Fibroblast of skin of right quadriceps (primary cell): ENCODE measurements at regions not wholly inside any gene's neighbourhood (a gene's known extent, or its start where the extent isn't known, plus 50 kb on each side); places are given as distances from the start of the nearest gene placed in this dataset.
A peak's percentile ranks its signal among the peaks of the same experiment; 100 is the strongest.
"Not testable (repeated sequence)": the region's sequence is repeated elsewhere in the genome, so short reads cannot be mapped to it uniquely, and the experiment has no call there.

ENCODE experiments used
- DNase-seq: peaks from one replicate; pipeline ENCODE4 v3.0.0-alpha.2; 2013

DNA sequence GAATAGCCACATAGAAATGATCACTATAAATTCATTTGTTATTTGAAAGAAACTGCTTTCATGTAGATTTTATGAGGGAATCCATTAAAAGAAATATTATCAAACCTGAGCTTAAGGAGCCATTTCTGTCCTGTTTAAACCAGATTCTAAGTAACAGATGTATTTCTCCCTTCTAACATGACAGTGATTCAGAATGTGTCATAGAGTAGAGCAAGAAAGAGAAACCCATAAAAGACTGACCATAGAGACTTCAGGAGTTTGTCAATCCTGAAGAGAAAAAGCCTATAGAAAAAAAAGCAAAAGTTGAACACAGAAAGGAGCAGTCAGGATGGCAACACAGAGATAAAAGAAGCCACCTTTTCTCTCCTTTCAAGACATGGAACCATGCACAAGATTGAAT is 390.6 kb downstream of the PRIM2 start:
- not testable (repeated sequence) for DNase-seq

DNA sequence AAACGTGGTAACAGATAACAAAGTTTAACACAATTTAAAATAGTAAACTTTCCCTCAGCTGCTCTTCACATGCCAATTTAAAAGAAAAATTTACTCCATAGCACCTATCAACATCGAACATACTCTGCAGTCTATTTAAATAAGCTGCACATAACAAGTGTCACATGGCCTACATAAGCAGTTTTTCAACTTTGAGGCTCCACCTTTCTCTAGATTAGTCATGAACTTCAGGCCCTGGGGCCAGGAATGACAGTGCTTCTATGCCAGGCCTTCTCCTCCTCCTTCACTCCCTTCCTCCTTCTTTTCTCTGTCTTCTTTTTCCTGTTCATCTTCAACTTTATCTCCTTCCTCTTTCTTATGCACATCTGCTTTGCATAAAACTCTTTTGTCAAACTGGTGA is 405.1 kb downstream of the PRIM2 start:
- DNase-seq: not testable (repeated sequence)

DNA sequence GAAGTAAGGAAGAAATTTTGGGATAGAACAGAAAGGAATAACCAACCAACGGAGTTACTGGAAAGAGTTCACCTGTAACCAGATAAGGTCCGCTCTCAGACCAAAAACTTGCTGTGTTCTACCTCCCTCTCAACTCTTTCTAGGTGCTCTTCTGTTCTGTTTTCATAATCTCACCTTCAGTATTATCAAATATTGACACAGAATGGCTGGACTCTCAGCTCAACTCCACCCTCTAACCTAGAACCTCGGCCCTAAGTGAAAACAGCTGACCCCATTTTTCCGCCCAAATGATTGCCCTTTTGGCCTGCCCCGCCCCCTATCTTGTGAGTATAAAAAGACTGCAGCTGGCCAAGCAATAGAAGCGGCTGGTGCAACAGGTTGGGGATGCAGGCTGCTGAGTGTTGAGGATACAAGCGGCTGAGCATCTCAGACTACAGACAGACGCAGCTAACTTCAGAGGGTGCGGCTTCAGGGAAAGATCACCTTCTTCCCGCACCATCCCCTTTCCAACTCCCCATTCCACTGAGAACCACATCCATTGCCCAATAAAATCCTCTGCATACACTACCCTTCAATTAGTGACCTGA is 406.5 kb downstream of the PRIM2 start:
- DNase-seq: not testable (repeated sequence)

DNA sequence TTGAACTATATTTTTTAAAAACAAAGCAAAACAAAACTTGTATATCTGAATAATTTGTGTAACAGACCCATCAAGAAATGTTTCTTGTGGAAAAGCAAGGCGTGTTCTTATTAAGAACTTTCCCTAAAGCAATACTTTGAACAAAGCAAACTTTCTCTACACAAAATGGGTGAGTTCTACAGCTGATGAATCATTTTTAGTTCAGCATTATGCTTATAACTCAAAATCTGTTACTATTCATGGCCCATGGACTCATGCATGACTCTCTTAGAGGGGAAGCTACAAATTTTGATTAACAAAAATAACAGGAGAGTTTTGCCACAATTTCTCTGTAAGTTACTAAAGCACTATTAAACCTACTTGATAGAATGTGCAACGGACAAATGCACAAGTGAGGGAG is 412.0 kb downstream of the PRIM2 start:
- DNase-seq: not testable (repeated sequence)

DNA sequence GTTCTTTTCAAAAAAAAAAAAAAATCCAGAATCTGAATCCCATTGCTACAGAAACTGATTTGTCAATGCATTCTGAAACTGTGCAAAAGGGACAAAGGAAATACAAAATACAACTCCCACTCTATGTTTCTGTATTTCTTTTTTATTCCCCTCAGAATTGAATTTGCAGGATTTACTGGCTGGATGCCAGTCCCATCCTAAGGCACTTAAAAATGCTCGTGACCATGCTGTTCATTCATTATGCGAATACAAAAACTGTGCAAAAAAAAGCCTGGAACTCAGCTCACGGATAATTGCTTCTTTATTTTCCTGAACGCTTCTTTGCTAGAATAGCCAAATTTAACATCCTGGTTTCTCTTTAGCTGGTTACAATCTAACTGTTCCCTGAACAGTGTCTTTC is 413.3 kb downstream of the PRIM2 start:
- DNase-seq: not testable (repeated sequence)

DNA sequence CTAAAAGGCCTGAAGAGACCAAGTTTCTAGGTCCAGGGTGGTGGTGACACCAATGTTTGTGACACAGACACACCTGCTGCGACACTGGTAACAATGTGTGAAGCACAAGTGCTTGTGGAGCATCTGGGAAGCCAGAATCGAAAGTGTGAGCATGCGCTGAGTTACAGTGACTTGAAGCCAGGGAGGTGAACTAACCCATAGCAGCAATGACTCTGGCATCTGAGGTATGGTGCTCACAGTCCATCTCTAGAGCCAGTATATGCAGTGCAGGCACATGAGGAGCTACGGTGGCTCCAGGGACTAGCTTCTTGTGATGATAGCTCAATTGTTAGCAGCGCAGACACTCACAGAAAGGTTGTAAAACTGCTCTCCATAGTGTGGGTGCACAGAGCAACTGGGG is 430.3 kb downstream of the PRIM2 start:
- DNase-seq: not testable (repeated sequence)

DNA sequence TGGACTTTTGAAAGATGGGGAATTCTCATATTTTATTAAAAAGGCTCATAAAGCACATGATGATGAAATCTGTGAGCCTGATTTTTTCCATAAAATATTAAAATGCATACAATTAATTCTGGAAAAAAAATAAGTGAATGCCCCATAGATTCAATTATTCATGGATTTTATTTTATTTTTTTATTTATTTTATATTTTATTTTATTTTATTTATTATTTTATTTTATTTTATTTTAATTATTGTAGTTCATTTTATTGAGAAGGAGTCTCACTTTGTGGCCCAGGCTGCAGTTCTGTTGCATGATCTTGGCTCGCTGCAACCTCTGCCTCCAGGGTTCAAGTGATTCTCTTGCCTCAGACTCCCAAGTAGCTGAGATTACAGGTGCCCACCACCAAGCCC is 442.4 kb downstream of the PRIM2 start:
- DNase-seq: not testable (repeated sequence)

DNA sequence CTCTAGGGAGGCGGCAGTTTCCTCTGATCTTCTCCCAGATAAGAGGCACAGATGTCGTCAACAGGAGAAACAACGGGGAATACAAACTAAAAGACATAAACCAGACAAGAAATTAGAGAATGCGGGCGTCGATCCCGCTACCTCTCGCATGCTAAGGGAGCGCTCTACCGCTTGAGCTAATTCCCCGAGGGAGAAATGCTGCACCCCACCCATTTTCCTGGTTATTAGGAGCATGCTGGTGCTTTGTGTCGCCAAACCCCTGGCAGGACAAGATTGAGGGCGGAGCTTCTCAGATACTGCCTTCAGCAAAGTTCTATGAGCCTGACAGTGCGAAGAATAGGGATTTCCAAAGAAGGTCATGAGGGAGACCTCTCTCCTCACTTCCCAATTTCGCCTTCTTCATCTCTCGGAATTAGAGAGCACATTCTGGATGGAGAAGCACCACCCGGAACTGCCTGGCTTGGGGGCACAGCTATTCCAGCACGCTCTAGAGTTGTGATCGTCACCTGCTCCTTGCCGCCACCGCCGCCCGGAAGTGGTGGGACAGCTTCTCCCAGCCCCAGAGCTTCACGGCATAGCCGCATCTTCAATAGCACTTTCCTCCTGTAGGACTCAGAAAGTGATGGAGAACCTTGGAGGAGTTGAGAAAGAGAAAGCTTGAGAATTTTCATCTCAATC is 475.4 kb downstream of the PRIM2 start:
- not testable (repeated sequence) for DNase-seq

DNA sequence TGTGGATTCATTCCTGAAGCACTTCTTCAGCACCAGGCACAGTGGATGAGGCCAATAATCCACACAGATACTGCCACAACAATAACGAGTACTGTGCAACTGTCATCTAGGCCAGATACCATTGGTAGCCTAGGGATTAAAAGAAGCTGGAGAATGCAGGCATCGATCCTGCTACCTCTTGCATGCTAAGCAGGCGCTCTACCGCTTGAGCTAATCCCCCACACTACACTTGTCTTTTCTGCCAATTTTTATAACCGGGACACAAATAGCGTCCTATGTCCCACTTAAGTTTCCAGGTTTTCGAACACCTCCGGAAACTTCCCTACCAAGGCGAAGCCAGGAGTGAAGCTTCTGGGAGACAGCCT is 475.9 kb downstream of the PRIM2 start:
- not testable (repeated sequence) for DNase-seq

DNA sequence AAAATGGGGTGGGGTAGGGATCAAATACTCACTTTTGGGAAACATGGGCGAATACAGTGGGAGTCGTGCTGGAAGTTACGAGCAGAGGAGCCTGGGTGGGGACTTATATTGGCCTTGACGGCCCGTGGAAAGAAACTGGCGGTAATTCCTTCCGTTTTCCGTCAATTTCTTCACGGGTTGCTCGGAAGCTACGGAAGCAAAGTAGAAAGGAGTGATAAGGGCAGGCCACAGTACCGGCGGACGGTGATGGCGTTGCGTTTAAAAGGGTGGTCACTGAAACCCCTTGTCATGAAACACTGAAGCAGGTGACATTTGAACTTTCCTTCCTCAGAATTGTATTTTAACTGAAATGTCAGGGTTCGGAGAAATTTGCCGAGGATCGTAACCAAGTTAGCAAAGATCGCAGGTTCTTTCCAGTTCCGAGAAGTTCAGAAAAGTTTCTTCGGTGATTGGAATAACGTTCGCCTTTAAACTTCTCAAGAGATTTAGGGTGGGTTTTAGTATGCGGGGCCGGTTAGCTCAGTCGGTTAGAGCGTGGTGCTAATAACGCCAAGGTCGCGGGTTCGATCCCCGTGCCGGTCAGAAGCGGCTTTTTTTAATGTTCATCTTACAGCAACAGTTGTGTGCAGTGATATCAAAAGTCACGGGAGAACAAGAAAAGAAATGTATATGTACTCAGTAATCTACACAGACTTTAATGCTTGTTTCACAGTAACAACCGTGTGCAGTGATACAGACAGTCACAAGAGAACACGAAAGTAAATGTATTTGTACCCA is 482.5 kb downstream of the PRIM2 start:
- DNase-seq: peak; percentile 60

DNA sequence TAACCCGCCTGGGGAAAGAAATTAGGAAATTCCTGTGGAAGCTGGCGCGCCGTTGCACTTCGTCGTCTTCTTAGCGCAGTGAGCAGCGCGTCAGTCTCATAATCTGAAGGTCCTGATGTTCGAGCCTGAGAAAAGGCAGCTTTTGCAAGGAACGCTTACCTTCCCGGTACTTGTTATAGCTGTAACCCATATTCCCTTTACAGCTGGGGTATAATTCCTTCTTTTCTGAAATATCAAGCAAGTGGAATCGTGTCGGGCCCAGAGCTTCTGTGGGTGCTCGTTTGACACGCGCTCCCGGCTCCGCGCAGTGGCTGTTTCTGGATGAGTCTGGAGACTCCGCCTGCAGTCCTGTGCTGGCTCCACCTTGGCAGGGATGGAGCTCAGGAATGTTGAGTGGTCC is 491.2 kb downstream of the PRIM2 start:
- DNase-seq: peak; percentile 20

DNA sequence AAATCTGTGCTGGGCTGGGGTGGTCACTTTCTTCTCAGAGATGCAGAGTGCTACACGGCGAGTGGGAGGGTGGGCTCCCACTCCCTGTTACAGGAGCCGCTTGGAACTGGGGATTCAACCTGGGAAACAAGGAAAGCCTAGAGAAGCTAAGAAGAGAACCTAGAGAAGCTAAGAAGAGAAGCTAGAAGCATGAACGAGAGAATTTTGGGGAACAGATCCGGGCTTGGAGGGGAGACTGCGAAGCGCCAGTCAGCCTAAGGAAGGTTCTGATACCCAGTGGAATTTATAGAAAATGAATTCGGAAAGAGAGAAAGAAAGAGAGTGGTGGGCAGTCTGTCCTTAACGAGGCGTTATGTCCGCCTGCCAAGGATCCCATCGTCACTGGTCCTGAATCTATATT is 492.0 kb downstream of the PRIM2 start:
- DNase-seq: not testable (repeated sequence)

DNA sequence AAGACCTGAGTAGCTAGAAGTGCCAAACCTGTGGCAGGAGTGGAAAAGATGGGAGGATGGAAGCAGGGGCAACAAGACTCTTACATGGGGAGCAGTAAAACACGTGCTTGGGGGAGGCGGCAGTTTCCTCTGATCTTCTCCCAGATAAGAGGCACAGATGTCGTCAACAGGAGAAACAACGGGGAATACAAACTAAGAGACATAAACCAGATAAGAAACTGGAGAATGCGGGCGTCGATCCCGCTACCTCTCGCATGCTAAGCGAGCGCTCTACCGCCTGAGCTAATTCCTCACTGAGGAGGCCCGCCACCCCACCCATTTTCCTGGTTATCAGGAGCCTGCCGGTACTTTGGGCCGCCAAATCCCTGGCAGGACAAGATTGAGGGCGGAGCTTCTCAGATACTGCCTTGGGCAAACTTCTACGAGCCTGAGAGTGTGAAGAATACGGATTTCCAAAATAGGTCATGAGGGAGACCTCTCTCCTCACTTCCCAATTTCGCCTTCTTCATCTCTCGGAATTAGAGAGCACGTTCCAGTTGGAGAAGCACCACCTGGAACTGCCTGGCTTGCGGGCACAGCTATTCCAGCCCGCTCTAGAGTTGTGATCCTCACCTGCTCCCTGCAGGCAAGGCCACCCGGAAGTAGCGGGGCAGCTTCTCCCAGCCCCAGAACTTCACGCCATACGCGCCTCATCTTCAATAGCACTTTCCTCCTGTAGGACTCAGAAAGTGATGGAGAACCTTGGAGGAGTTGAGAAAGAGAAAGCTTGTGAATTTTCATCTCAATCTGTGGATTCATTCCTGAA is 496.0 kb downstream of the PRIM2 start:
- DNase-seq: peak; percentile 6

DNA sequence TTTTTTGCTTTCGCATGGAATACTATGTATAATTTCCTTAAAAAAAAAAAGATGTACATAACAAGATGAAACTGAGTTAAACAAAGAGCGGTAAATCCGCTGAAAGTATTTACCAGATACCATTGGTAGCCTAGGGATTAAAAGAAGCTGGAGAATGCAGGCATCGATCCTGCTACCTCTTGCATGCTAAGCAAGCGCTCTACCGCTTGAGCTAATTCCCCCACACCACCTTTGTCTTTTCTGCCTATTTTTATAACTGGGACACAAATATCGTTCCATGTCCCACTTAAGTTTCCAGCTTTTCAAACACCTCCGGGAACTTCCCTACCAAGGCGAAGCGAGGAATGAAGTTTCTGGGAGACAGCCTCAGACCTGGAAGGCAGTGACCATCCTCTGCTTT is 498.4 kb downstream of the PRIM2 start:
- not testable (repeated sequence) for DNase-seq

DNA sequence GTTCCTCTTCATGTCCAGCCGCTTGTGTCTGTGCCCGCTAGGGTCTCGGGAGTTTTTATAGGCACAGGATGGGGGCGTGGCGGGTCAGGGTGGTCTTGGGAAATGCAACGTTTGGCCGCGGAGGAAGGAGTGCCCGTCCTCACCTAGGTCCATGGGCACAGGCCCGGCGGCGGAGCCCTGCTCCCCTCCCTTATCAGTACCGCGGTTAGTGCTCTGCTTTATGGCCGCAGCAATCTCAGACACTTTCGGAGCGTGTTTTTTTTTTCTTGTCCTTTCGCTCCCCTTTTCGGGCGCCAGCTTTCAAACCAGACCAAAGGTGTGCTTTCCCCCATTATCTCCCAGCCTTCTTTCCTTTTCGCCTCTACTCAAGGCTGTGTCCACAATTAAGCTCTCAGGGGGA is 503.9 kb downstream of the PRIM2 start:
- DNase-seq: not testable (repeated sequence)

DNA sequence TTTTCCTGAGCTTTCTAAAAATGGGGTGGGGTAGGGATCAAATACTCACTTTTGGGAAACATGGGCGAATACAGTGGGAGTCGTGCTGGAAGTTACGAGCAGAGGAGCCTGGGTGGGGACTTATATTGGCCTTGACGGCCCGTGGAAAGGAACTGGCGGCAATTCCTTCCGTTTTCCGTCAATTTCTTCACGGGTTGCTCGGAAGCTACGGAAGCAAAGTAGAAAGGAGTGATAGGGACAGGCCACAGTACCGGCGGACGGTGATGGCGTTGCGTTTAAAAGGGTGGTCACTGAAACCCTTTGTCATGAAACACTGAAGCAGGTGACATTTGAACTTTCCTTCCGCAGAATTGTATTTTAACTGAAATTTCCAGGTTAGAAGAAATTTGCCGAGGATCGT is 505.0 kb downstream of the PRIM2 start:
- not testable (repeated sequence) for DNase-seq

DNA sequence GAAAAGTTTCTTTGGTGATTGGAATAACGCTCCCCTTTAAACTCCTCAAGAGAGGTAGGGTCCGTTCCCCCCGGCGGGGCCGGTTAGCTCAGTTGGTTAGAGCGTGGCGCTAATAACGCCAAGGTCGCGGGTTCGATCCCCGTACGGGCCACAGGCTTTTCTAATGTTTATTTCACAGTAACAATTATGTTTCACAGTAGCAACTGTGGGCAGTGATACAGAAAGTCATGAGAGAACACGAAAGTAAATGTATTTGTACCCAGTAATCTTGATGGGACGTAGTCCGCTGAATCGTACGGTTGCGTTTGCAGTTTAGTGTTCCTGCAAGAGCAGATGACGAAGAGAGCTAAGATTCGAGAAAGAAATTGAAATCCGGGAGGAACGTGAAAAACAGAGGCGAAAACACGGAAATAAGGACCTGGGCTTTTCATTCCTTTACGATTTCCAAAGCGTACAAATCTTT is 505.5 kb downstream of the PRIM2 start:
- peak; percentile 7 for DNase-seq

DNA sequence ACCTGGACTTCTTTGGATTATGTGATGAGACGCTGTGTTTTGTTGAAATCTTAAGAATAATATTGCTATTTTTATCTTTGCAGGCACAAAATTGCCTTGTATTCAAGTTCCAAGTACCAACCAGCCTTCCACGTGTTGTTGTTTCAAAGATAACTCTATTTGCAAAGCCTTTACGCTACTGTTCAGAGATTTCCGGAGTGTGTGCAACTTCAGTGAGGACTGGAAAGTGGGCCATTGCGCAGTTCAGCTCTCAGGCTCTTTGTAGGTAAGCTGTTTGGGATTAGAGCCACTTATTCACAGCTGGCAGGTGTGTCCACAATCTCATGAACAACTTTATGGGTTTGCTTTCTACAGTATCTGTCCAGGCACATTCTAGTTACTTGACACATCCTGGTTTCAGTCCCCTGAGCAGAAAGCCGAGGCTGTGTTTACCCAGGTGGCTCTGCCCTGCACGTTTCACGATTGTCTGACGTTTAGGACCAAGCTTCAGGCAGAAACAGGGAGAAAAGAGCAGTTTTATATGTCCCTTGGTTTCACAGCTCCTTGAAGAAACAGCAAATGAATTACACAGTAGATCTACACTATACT is 520.3 kb downstream of the PRIM2 start:
- not testable (repeated sequence) for DNase-seq

DNA sequence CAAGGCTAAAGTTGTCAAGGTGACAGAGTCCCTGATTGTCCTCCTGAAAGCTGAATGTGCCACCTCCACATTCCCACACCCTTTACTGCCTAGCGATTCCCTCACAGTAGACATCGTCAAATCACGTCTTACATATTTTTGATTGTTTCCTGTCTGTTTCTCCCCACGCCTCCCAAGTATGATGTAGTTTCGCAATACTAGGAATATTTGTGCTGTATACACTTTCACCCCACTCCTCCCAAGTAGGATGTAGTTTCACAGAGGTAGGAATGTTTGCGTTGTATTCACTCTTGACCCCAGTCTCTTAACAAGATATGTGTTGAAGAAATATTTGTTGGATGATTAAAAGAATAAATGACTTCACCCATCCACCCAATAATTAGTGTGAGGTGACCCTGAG is 524.1 kb downstream of the PRIM2 start:
- DNase-seq: not testable (repeated sequence)

DNA sequence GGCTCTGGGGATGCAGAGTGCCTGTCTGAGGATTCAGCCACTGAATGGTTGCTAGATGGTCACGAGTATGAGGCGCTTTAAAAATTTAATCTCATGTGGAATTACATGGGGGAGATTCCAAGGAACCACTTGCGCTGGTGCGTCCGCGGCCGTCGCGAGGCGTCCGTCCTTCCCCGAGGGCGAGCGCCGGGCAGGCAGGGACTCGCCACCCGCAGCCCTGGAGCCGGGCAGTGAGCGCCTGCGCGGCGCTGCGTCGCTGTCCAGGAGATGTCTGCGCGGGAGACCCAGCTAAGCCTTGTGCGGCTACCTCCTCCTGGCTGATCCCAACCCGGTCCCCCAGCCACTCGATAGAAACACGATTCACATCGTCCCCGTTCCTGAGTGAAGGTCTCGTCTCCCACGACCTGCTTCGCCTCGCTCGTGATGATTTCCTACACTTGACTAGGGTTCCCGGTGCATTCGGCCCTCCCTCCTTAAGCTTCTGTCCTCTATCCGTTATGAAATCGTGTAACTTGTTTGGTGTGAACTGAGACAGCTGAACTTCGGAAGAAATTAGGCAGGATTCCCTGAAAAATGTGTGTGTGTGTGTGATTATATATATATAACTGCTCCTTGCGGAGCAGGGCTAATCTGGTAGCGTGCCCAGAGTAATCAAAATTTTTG is 536.4 kb downstream of the PRIM2 start:
- not testable (repeated sequence) for DNase-seq

DNA sequence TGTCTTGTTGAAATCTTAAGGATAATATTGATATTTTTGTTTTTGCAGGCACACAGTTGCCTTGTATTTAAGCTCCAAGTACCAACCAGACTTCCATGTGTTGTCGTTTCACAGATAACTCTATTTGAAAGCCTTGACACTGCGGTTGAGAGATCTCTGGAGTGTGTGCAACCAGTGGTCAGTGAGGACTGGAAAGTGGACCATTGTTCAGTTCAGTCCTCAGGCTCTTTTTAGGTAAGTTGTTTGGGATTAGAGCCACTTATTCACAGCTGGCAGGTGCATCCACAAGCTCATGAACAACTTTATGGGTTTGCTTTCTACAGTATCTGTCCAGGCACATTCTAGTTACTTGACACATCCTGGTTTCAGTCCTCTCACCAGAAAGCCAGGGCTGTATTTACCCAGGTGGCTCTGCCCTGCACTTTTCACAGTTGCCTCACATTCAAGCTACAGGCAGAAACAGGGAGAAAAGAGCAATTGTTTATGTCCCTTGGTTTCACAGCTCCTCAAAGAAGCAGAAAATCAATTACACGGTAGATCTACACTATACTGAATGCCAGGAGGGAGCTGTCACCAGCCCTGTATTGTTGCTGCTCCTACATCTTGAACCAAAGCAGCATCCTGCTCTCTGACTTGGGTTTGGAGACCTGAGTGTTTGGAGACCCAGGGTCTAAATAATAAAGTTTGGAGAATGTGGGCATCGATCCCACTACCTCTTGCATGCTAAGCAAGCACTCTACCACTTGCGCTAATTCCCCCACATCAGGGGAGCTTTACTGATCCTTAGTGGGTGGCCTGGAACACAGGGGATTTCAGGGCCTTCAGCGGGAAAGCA is 543.3 kb downstream of the PRIM2 start:
- not testable (repeated sequence) for DNase-seq
